Thyroid gland (tissue), 4 donors: ENCODE measurements at regions not wholly inside any gene's neighbourhood (a gene's known extent, or its start where the extent isn't known, plus 50 kb on each side); places are given as distances from the start of the nearest gene placed in this dataset.

Source experiments
- CTCF ChIP-seq, 6 experiments: fragments of 200-600 bp in 3 of 6; fragments of 450-650 bp in 3 of 6; sonication (generic) in 3 of 6; IDR thresholded peaks; one replicate each; pipeline ENCODE4 v1.5.1; 2016 to 2019; ENCODE audit warnings: antibody characterized with exemption in 6 of 6, mild to moderate bottlenecking in 2 of 6, inconsistent platforms in 1 of 6, moderate library complexity in 1 of 6
- POLR2A ChIP-seq, 2 donors: fragments of 450-650 bp; IDR thresholded peaks; one replicate each; pipeline ENCODE4 v1.6.1; 2017; ENCODE audit warnings: antibody characterized with exemption in 2 of 2, mild to moderate bottlenecking in 2 of 2, moderate library complexity in 1 of 2

DNA sequence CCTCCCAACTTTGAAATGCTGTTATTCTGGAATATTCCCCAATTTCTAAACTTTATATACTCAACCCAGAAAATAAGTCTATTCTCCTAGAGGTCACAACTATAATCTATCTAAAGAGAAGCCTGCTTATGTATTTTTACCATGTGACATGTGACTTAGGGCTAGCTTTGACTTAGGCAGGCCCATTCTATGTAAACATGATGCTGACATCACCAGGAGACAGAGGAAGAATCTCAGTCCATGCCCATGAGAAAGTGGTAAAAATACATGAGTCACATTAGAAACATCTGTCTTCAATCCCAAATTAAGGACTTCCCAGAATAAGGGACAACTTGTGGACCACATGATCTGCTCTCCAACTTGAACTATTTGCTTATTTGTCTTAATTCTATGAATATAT lies 113.6 kb upstream of the ID4 start:
- TF ChIP-seq CTCF (IDR thresholded peaks at IDR 0.05) (no peak), POLR2A (IDR thresholded peaks at IDR 0.05) (no peak)
